Testis (tissue), 2 donors: ENCODE measurements at regions not wholly inside any gene's neighbourhood (a gene's known extent, or its start where the extent isn't known, plus 50 kb on each side); places are given as distances from the start of the nearest gene placed in this dataset.

Experiments
- POLR2A ChIP-seq: fragments of 450-650 bp; IDR thresholded peaks from one replicate; pipeline ENCODE4 v1.6.1; 2017; ENCODE audit warnings: antibody characterized with exemption, mild to moderate bottlenecking, moderate library complexity
- TF ChIP-seq, protein P1 (sequence below), 3 experiments: fragments of 450-650 bp in 2 of 3; fragments of 200-600 bp in 1 of 3; sonication (generic) in 1 of 3; IDR thresholded peaks; one replicate each; pipeline ENCODE4 v1.5.1; 2016 to 2019; ENCODE audit warnings: antibody characterized with exemption in 3 of 3, mild to moderate bottlenecking in 2 of 3, moderate library complexity in 1 of 3

DNA sequence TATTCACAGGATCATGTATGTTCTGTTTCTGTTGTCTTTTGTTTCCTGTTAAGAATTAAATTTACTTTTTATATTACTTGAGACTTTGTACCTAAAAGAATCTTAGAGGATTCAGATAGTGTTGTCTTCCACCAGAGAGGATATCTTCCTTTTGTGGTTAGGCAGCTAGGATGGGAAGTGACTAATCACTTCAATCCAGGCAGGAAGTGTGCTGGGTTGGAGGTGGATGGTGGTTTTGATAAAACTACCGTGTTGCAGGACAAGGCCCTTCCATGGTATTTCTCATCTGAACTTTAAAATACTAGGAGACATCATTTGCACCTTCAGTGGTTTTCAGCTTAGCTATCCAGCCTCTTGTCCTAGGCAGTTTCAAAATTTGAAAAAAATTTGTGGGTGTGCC, 728.6 kb upstream of the CDH2 start:
- TF ChIP-seq POLR2A = no peak
- TF ChIP-seq, protein P1, sequence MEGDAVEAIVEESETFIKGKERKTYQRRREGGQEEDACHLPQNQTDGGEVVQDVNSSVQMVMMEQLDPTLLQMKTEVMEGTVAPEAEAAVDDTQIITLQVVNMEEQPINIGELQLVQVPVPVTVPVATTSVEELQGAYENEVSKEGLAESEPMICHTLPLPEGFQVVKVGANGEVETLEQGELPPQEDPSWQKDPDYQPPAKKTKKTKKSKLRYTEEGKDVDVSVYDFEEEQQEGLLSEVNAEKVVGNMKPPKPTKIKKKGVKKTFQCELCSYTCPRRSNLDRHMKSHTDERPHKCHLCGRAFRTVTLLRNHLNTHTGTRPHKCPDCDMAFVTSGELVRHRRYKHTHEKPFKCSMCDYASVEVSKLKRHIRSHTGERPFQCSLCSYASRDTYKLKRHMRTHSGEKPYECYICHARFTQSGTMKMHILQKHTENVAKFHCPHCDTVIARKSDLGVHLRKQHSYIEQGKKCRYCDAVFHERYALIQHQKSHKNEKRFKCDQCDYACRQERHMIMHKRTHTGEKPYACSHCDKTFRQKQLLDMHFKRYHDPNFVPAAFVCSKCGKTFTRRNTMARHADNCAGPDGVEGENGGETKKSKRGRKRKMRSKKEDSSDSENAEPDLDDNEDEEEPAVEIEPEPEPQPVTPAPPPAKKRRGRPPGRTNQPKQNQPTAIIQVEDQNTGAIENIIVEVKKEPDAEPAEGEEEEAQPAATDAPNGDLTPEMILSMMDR (IDR thresholded peaks at IDR 0.05) = no peak
